ENCODE measurements at regions not wholly inside any gene's neighbourhood (a gene's known extent, or its start where the extent isn't known, plus 50 kb on each side); places are given as distances from the start of the nearest gene placed in this dataset.

GRCh38 chr15:69666921-69667811, 214.5 kb downstream of the RPLP1 start:
- ChIA-PET POLR2A (no interaction called here), CTCF (interaction anchor here (0.6 to 1.0 kb wide), 3 partner anchors 8 to 189 kb away, joined by 3 to 4 read pairs (median 3); no protein-coding TSS in a partner anchor)
- TF ChIP-seq, protein P1, sequence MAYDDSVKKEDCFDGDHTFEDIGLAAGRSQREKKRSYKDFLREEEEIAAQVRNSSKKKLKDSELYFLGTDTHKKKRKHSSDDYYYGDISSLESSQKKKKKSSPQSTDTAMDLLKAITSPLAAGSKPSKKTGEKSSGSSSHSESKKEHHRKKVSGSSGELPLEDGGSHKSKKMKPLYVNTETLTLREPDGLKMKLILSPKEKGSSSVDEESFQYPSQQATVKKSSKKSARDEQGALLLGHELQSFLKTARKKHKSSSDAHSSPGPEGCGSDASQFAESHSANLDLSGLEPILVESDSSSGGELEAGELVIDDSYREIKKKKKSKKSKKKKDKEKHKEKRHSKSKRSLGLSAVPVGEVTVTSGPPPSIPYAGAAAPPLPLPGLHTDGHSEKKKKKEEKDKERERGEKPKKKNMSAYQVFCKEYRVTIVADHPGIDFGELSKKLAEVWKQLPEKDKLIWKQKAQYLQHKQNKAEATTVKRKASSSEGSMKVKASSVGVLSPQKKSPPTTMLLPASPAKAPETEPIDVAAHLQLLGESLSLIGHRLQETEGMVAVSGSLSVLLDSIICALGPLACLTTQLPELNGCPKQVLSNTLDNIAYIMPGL (CRISPR knock-in tag; IDR thresholded peaks at IDR 0.05; ENCODE audit: borderline replicate concordance): no peak
- no peak for TF ChIP-seq ZC3H11A (IDR thresholded peaks at IDR 0.05)
- no peak for TF ChIP-seq RARB (CRISPR knock-in tag; IDR thresholded peaks at IDR 0.05)
- TF ChIP-seq HDAC2 (IDR thresholded peaks at IDR 0.05): no peak
- peak; percentile 48 for TF ChIP-seq ZFP36 (IDR thresholded peaks at IDR 0.05; ENCODE audit: borderline replicate concordance, partially characterized antibody)
- H3K9me3 ChIP-seq: no peaks in the 10 kb centered on the region
- DNase-seq (ENCODE audit: low read depth in 1 of 2, low spot score in 1 of 2) (no peak), ATAC-seq (no peak), FAIRE-seq (no peak)
- no peak overlapping the region for H3K27ac ChIP-seq
- H3K4me1 ChIP-seq: no peaks in the 10 kb centered on the region
- H3K4me3 ChIP-seq: no peak overlapping the region
- H3K4me2 ChIP-seq: no peak overlapping the region
- 67% methylated on average over 19 of the region's 19 CpGs for WGBS (ENCODE audit: missing lambda C conversion rate)

GRCh38 chr15:69668039-69668705, 215.6 kb downstream of the RPLP1 start:
- WGBS (ENCODE audit: missing lambda C conversion rate): 70% methylated on average over 6 of the region's 6 CpGs
- no peak overlapping the region for H3K4me3 ChIP-seq
- H3K9me3 ChIP-seq: no peaks in the 10 kb centered on the region
- no peaks in the 10 kb centered on the region for H3K4me1 ChIP-seq
- FAIRE-seq (no peak), ATAC-seq (no peak), DNase-seq (ENCODE audit: low read depth in 1 of 2, low spot score in 1 of 2) (no peak)
- TF ChIP-seq SREBF2 (IDR thresholded peaks at IDR 0.05): no peak
- H3K27ac ChIP-seq: no peak overlapping the region
- H3K4me2 ChIP-seq: no peak overlapping the region
- CTCF ChIA-PET: interaction anchor here (0.7 to 1.2 kb wide), 3 partner anchors 9 to 192 kb away, joined by 3 to 4 read pairs (median 3); no protein-coding TSS in a partner anchor
- POLR2A ChIA-PET: no interaction called here

- WGBS (ENCODE audit: missing lambda C conversion rate): 57% methylated on average over 4 of the region's 4 CpGs
- Histone ChIP-seq H3K27ac (no peak overlapping the region), H3K4me3 (no peak overlapping the region), H3K4me2 (no peak overlapping the region), H3K4me1 (no peaks in the 10 kb centered on the region), H3K9me3 (no peaks in the 10 kb centered on the region)
- ChIA-PET POLR2A (no interaction called here), CTCF (interaction anchor here (0.6 to 1.2 kb wide), 4 partner anchors 31 to 193 kb away, joined by 3 to 4 read pairs (median 3); no protein-coding TSS in a partner anchor)
- TF ChIP-seq NFE2L2 (conservative IDR thresholded peaks at IDR 0.05; ENCODE audit: low read length): no peak
- ATAC-seq: no peak
- FAIRE-seq: no peak
- no peak for DNase-seq (ENCODE audit: low read depth in 1 of 2, low spot score in 1 of 2)
Measured at GRCh38 chr15:69668963-69669362, 216.3 kb downstream of the RPLP1 start.

GRCh38 chr15:69669446-69669845, 216.8 kb downstream of the RPLP1 start:
- FAIRE-seq: no peak
- CTCF ChIA-PET: interaction anchor here (0.6 to 1.2 kb wide), 4 partner anchors 17 to 193 kb away, joined by 3 to 4 read pairs (median 3); no protein-coding TSS in a partner anchor
- no peak for ATAC-seq
- H3K4me3 ChIP-seq: no peak overlapping the region
- no peaks in the 10 kb centered on the region for H3K4me1 ChIP-seq
- no peaks in the 10 kb centered on the region for H3K9me3 ChIP-seq
- WGBS (ENCODE audit: missing lambda C conversion rate): 40% methylated on average over 3 of the region's 3 CpGs
- H3K27ac ChIP-seq: no peak overlapping the region
- no peak for DNase-seq (ENCODE audit: low read depth in 1 of 2, low spot score in 1 of 2)
- H3K4me2 ChIP-seq: no peak overlapping the region
- POLR2A ChIA-PET: no interaction called here
- TF ChIP-seq CBX8 (IDR thresholded peaks at IDR 0.05) (no peak), SREBF2 (IDR thresholded peaks at IDR 0.05) (no peak), CHD2 (IDR thresholded peaks at IDR 0.05; ENCODE audit: low read length, partially characterized antibody) (no peak), ZNF302 (CRISPR knock-in tag; IDR thresholded peaks at IDR 0.05) (no peak), SMC3 (IDR thresholded peaks at IDR 0.05) (no peak)

DNA sequence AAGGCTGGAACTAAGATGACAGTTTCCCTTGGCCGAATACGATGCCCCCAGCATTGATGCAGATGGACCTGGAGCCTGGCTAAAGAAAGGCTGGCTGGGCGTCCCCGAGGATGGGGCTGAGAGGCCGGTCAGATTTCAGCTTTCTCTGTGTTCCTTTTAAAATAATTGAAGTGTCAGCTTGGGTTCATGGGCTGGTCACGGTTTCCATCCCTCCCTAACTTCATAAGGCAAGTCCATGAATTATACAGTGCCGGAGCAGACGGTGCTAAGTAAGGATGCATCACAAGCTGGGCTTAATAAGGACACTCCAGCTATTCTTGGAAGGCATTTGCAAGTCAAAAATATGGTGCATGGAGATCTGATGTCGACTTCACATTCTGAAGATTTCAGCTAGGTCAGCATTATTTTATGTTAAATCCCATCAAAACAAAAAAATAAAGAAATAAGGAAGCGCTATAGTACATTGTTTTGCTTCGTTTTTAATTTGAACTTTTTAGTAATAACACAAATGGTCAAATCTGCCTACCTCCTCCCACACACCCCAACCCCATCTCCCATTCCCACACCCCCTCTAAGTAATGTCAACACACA, 220.8 kb downstream of the RPLP1 start:
- Histone ChIP-seq H3K4me1 (no peaks in the 10 kb centered on the region), H3K27ac (no peak overlapping the region), H3K4me2 (no peak overlapping the region), H3K9me3 (no peaks in the 10 kb centered on the region), H3K4me3 (no peak overlapping the region)
- ATAC-seq (no peak), DNase-seq (ENCODE audit: low read depth in 1 of 2, low spot score in 1 of 2) (no peak), FAIRE-seq (no peak)
- 43% methylated on average over 11 of the region's 11 CpGs for whole genome bisulfite sequencing (ENCODE audit: missing lambda C conversion rate)
- ChIA-PET POLR2A (no interaction called here), CTCF (interaction anchor here (0.7 to 1.5 kb wide), 3 partner anchors 10 to 97 kb away, joined by 3 to 4 read pairs (median 3); no protein-coding TSS in a partner anchor)
- TF ChIP-seq ZNF302 (CRISPR knock-in tag; IDR thresholded peaks at IDR 0.05) (no peak), MAFK (IDR thresholded peaks at IDR 0.05; ENCODE audit: partially characterized antibody) (peak; percentile 96), ZFP36 (IDR thresholded peaks at IDR 0.05; ENCODE audit: borderline replicate concordance, partially characterized antibody) (no peak), E2F6 (IDR thresholded peaks at IDR 0.05; ENCODE audit: borderline replicate concordance, low read depth) (no peak), KDM5A (IDR thresholded peaks at IDR 0.05) (no peak)
- TF ChIP-seq, protein P1 (CRISPR knock-in tag; IDR thresholded peaks at IDR 0.05; ENCODE audit: borderline replicate concordance): no peak
